PFSK-1 (cell line): ENCODE measurements at regions not wholly inside any gene's neighbourhood (a gene's known extent, or its start where the extent isn't known, plus 50 kb on each side); places are given as distances from the start of the nearest gene placed in this dataset.

ENCODE experiments used
- FOXP2 ChIP-seq: optimal IDR thresholded peaks from 2 replicates; pipeline ENCODE3; 2011; ENCODE audit warnings: borderline replicate concordance, control low read depth, inconsistent platforms; ENCODE audit not compliant: insufficient read depth; ENCODE audit errors: extremely low read length, extremely low read depth
- POLR2AphosphoS5 ChIP-seq: IDR thresholded peaks from 2 replicates; pipeline ENCODE4 v1.6.1; 2012; ENCODE audit warnings: low read depth, mild to moderate bottlenecking, control low read depth, low read length, moderate library complexity
- SIN3A ChIP-seq: IDR thresholded peaks from 2 replicates; pipeline ENCODE4 v1.6.1; 2012; ENCODE audit warnings: mild to moderate bottlenecking, low read length, moderate library complexity, borderline replicate concordance; ENCODE audit not compliant: insufficient read depth
- TAF1 ChIP-seq: IDR thresholded peaks from 2 replicates; pipeline ENCODE4 v1.6.1; 2012; ENCODE audit warnings: low read length, control low read depth, borderline replicate concordance; ENCODE audit not compliant: insufficient read depth
- TF ChIP-seq, protein P1 (sequence below), 2 experiments: IDR thresholded peaks; 2 replicates each; pipeline versions ENCODE4 v1.6.1 to v1.8.0; 2011 to 2012; ENCODE audit warnings: low read depth in 2 of 2, low read length in 2 of 2, control low read depth in 1 of 2, inconsistent platforms in 1 of 2, mild to moderate bottlenecking in 1 of 2, moderate library complexity in 1 of 2; ENCODE audit not compliant: insufficient read depth in 1 of 2

DNA sequence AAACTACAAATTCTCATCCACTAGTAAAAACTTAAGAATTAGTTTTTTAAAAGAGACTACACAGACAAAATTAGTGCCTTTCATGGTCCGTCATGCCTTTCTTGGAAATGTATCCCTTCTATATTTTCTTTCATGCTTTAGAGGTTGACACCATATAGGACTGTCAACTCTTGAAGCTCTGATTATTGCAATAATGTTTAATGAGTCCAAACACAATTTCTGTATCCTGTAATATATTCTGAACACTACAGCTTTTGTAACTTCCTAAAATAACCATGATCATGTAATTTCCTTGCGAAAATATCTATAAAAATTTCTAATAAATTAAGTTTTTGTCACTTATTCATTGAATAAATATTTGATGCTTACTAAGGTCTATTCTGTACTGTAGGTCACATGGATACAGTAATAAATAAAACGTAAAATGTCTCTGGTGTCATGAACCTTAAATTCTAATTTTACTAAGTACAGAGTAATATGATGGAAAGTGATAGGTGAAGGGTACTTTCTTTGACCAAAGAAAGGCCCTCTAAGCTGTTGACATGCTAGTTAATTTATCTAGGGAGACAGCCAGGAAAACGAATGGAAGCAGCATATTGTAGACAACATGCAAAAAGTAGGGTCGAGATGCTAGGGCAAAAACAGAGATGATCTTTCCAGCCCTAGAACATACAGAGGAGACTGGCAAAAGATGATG lies 687.3 kb upstream of the PCDH9 start:
- TF ChIP-seq, protein P1, sequence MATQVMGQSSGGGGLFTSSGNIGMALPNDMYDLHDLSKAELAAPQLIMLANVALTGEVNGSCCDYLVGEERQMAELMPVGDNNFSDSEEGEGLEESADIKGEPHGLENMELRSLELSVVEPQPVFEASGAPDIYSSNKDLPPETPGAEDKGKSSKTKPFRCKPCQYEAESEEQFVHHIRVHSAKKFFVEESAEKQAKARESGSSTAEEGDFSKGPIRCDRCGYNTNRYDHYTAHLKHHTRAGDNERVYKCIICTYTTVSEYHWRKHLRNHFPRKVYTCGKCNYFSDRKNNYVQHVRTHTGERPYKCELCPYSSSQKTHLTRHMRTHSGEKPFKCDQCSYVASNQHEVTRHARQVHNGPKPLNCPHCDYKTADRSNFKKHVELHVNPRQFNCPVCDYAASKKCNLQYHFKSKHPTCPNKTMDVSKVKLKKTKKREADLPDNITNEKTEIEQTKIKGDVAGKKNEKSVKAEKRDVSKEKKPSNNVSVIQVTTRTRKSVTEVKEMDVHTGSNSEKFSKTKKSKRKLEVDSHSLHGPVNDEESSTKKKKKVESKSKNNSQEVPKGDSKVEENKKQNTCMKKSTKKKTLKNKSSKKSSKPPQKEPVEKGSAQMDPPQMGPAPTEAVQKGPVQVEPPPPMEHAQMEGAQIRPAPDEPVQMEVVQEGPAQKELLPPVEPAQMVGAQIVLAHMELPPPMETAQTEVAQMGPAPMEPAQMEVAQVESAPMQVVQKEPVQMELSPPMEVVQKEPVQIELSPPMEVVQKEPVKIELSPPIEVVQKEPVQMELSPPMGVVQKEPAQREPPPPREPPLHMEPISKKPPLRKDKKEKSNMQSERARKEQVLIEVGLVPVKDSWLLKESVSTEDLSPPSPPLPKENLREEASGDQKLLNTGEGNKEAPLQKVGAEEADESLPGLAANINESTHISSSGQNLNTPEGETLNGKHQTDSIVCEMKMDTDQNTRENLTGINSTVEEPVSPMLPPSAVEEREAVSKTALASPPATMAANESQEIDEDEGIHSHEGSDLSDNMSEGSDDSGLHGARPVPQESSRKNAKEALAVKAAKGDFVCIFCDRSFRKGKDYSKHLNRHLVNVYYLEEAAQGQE (IDR thresholded peaks at IDR 0.05; ENCODE audit: insufficient read depth in 1 of 2, low read depth in 2 of 2, low read length in 2 of 2): no peak
- no peak for TF ChIP-seq POLR2AphosphoS5
- TF ChIP-seq TAF1: no peak
- TF ChIP-seq FOXP2: no peak
- no peak for TF ChIP-seq SIN3A

DNA sequence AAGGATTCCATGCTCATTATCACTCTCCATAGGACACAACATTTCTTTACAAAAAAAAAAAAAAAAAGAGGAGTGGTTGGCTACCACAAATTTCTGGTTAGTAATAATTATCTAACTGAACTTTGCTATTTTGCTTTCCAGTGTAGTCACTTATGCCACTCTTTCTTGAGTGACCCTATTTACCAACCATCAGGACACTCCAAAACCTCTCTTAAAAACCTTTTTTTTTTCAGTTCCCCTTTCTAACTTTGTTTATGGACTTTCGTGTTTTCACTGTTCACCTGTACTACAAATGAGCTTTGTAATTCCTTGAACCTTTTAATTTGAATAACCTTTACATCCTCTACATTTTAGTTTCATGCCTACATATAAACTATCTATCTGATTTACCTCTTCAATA lies 686.5 kb upstream of the PCDH9 start:
- TF ChIP-seq POLR2AphosphoS5 (no peak), TAF1 (no peak), FOXP2 (no peak), SIN3A (no peak)
- TF ChIP-seq, protein P1 (IDR thresholded peaks at IDR 0.05; ENCODE audit: insufficient read depth in 1 of 2, low read depth in 2 of 2, low read length in 2 of 2): no peak

DNA sequence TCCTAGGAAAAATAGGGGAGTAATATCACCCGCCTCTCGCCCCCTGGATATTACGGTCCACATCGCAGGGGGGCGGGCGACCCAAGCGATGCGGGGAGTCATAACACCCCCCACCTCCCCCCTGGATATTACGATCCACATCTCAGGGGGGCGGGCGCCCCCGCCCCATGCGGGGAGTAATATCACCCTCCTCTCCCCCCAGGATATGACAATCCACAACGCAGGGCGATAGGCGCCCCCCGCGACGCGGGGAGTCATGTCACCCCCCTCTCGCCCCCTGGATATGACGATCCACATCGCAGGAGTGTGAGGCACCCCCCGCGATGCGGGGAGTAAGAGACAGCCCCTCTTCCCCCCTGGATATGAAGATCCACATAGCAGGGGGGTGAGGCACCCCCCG lies 684.4 kb upstream of the PCDH9 start:
- TF ChIP-seq SIN3A: no peak
- TF ChIP-seq POLR2AphosphoS5: no peak
- TF ChIP-seq, protein P1 (IDR thresholded peaks at IDR 0.05; ENCODE audit: insufficient read depth in 1 of 2, low read depth in 2 of 2, low read length in 2 of 2): no peak
- no peak for TF ChIP-seq TAF1
- TF ChIP-seq FOXP2: no peak

DNA sequence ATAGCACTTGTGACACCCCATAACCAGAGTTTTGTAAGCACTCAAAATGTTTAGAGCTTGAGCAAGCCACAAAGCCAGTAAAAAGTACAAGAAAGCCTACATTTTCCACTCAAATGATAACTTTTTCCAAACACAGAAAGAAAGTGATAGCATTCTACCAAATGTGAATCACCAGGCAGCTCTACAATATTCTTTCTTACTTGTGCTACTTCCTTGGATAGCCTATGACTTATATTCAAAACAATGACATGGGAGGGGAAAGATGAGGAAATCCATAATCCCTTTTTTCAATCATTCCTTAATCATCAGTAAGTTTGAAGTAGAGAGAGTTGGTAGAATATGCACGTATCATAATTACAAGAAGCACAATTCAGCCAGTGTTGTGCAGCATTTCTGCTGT lies 650.8 kb upstream of the PCDH9 start:
- no peak for TF ChIP-seq FOXP2
- TF ChIP-seq POLR2AphosphoS5: no peak
- TF ChIP-seq, protein P1 (IDR thresholded peaks at IDR 0.05; ENCODE audit: insufficient read depth in 1 of 2, low read depth in 2 of 2, low read length in 2 of 2): no peak
- TF ChIP-seq TAF1: no peak
- TF ChIP-seq SIN3A: no peak

DNA sequence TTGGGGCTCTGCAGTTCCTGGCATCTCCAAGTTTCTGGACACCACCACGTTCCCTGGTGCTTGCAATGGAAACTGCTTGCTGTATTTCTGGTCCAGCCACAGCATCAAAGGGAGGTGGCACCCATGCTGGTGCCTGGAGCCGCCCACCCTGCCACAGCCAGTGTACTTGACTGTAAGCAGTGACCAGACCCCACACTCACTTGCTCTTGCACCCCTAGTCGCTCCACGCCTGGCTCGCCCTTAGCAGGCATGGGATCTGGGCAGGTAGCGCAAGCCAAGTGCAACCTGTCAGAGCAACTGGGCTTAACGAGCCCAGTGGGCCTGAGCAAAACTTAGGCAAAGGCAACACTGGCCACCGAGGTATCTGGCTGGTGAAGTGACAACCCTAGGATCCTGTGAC lies 648.2 kb upstream of the PCDH9 start:
- TF ChIP-seq TAF1 (no peak), SIN3A (no peak), FOXP2 (no peak)

DNA sequence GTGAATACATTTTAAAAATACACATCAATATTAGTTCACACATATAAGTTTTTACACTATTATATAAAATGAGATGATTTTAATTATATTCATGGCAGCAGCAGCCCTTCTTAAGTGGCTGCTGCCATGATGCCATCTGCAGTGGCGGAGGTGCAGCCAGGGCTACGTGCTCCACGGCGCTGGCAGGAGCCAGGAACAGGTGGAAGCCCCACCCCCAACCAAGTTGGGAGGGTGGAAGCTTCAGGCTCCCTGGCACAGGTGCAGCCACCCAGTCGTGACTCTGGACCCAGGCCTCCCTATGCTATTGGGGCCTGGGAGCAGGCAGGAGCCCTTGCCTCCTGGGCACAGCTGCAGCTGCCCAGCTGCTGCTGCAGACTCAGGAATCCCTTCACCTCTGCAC lies 646.9 kb upstream of the PCDH9 start:
- TF ChIP-seq TAF1 (no peak), FOXP2 (no peak), SIN3A (no peak), POLR2AphosphoS5 (no peak)
- TF ChIP-seq, protein P1 (IDR thresholded peaks at IDR 0.05; ENCODE audit: insufficient read depth in 1 of 2, low read depth in 2 of 2, low read length in 2 of 2): no peak
